Bone marrow (tissue), 2 donors: ENCODE measurements at regions not wholly inside any gene's neighbourhood (a gene's known extent, or its start where the extent isn't known, plus 50 kb on each side); places are given as distances from the start of the nearest gene placed in this dataset.

ENCODE experiments used
- DNase-seq, 2 donors: peaks; one replicate each; lab custom pipeline; 2025; lab: John Stamatoyannopoulos, UW

GRCh38 chr16:73448970-73449369, 401.0 kb upstream of the ZFHX3 start:
- no peak for DNase-seq

GRCh38 chr16:73447846-73448245, 399.9 kb upstream of the ZFHX3 start:
- no peak for DNase-seq

- no peak for DNase-seq
These were observed 386.7 kb upstream of the ZFHX3 start for GRCh38 chr16:73434621-73435020.

GRCh38 chr16:73433731-73434307, 385.9 kb upstream of the ZFHX3 start:
- no peak for DNase-seq

- no peak for DNase-seq
These were observed 385.2 kb upstream of the ZFHX3 start for GRCh38 chr16:73432850-73433730.

- no peak for DNase-seq
These were observed 382.2 kb upstream of the ZFHX3 start for GRCh38 chr16:73430138-73430537.

- DNase-seq: no peak
These were observed 380.2 kb upstream of the ZFHX3 start for GRCh38 chr16:73428121-73428520.

- DNase-seq: no peak
These were observed 379.2 kb upstream of the ZFHX3 start for GRCh38 chr16:73427164-73427563.

- DNase-seq: no peak
These were observed 378.7 kb upstream of the ZFHX3 start for GRCh38 chr16:73426433-73427160.

- DNase-seq: no peak
These were observed 372.7 kb upstream of the ZFHX3 start for GRCh38 chr16:73420676-73421075.

GRCh38 chr16:73420244-73420643, 372.3 kb upstream of the ZFHX3 start:
- DNase-seq: no peak

- no peak for DNase-seq
These were observed 370.8 kb upstream of the ZFHX3 start for GRCh38 chr16:73418691-73419090.

- DNase-seq: no peak
These were observed 370.1 kb upstream of the ZFHX3 start for GRCh38 chr16:73418051-73418450.

- DNase-seq: no peak
These were observed 367.4 kb upstream of the ZFHX3 start for GRCh38 chr16:73415286-73415685.

GRCh38 chr16:73414638-73415037, 366.7 kb upstream of the ZFHX3 start:
- DNase-seq: no peak

- DNase-seq: no peak
These were observed 365.9 kb upstream of the ZFHX3 start for GRCh38 chr16:73413830-73414190.

GRCh38 chr16:73413091-73413829, 365.3 kb upstream of the ZFHX3 start:
- DNase-seq: no peak

- DNase-seq: no peak
These were observed 364.5 kb upstream of the ZFHX3 start for GRCh38 chr16:73412416-73412815.

GRCh38 chr16:73408716-73409115, 360.8 kb upstream of the ZFHX3 start:
- no peak for DNase-seq

- DNase-seq: no peak
These were observed 360.4 kb upstream of the ZFHX3 start for GRCh38 chr16:73408311-73408710.

- no peak for DNase-seq
These were observed 357.9 kb upstream of the ZFHX3 start for GRCh38 chr16:73405851-73406250.

- DNase-seq: no peak
These were observed 356.1 kb upstream of the ZFHX3 start for GRCh38 chr16:73404001-73404400.
